ENCODE measurements at regions not wholly inside any gene's neighbourhood (a gene's known extent, or its start where the extent isn't known, plus 50 kb on each side); places are given as distances from the start of the nearest gene placed in this dataset.
A peak's percentile ranks its signal among the peaks of the same experiment; 100 is the strongest.

GRCh38 chr19:31166206-31166605 lies 183.0 kb downstream of the TSHZ3 start:
- DNase-seq (ENCODE audit: low read depth): no peak
- H3K4me3 ChIP-seq (ENCODE audit: low read depth, low read length): no peak overlapping the region

GRCh38 chr19:31164791-31165251 lies 184.4 kb downstream of the TSHZ3 start:
- no peak for DNase-seq (ENCODE audit: low read depth)
- no peak overlapping the region for H3K4me3 ChIP-seq (ENCODE audit: low read depth, low read length)
- TF ChIP-seq CTCF (conservative IDR thresholded peaks at IDR 0.05; ENCODE audit: low read depth, low read length): no peak

More at GRCh38 chr19:31166206-31166605, 183.0 kb downstream of the TSHZ3 start:
- TF ChIP-seq CTCF (conservative IDR thresholded peaks at IDR 0.05; ENCODE audit: low read depth, low read length): no peak

- H3K4me3 ChIP-seq (ENCODE audit: low read depth, low read length): no peak overlapping the region
- TF ChIP-seq CTCF (conservative IDR thresholded peaks at IDR 0.05; ENCODE audit: low read depth, low read length): no peak
- peak; percentile 80 for DNase-seq (ENCODE audit: low read depth)
Measured at GRCh38 chr19:31160336-31160926, 188.8 kb downstream of the TSHZ3 start.

GRCh38 chr19:31154021-31154420 lies 195.2 kb downstream of the TSHZ3 start:
- TF ChIP-seq CTCF (conservative IDR thresholded peaks at IDR 0.05; ENCODE audit: low read depth, low read length): no peak
- DNase-seq (ENCODE audit: low read depth): peak; percentile 47

GRCh38 chr19:31152906-31153305 lies 196.3 kb downstream of the TSHZ3 start:
- no peak overlapping the region for H3K4me3 ChIP-seq (ENCODE audit: low read depth, low read length)
- no peak for TF ChIP-seq CTCF (conservative IDR thresholded peaks at IDR 0.05; ENCODE audit: low read depth, low read length)
- DNase-seq (ENCODE audit: low read depth): no peak

More at GRCh38 chr19:31154021-31154420, 195.2 kb downstream of the TSHZ3 start:
- H3K4me3 ChIP-seq (ENCODE audit: low read depth, low read length): no peak overlapping the region

GRCh38 chr19:31149441-31149941 lies 199.7 kb downstream of the TSHZ3 start:
- no peak overlapping the region for H3K4me3 ChIP-seq (ENCODE audit: low read depth, low read length)
- no peak for DNase-seq (ENCODE audit: low read depth)
- no peak for TF ChIP-seq CTCF (conservative IDR thresholded peaks at IDR 0.05; ENCODE audit: low read depth, low read length)

GRCh38 chr19:31148671-31149070 lies 200.6 kb downstream of the TSHZ3 start:
- no peak for DNase-seq (ENCODE audit: low read depth)
- no peak overlapping the region for H3K4me3 ChIP-seq (ENCODE audit: low read depth, low read length)
- no peak for TF ChIP-seq CTCF (conservative IDR thresholded peaks at IDR 0.05; ENCODE audit: low read depth, low read length)

Data from choroid plexus epithelial cell (primary cell).